HUES48 (cell line): ENCODE measurements at regions not wholly inside any gene's neighbourhood (a gene's known extent, or its start where the extent isn't known, plus 50 kb on each side); places are given as distances from the start of the nearest gene placed in this dataset.

ENCODE experiments used
- H3K27ac ChIP-seq: one replicate; pipeline ENCODE4 v1.7.0; 2013; ENCODE audit warnings: low read depth, low read length, inconsistent platforms
- H3K27me3 ChIP-seq: 2 replicates; pipeline ENCODE4 v1.6.1; 2013; ENCODE audit warnings: mild to moderate bottlenecking, low read length; ENCODE audit not compliant: control insufficient read depth, insufficient read depth
- H3K36me3 ChIP-seq: 2 replicates; pipeline ENCODE4 v1.6.1; 2013; ENCODE audit warnings: low read length; ENCODE audit not compliant: control insufficient read depth, insufficient read depth
- H3K4me1 ChIP-seq: 2 replicates; pipeline ENCODE4 v1.6.1; 2013; ENCODE audit warnings: mild to moderate bottlenecking, low read length; ENCODE audit not compliant: control insufficient read depth, insufficient read depth
- H3K4me3 ChIP-seq: 2 replicates; pipeline ENCODE4 v1.5.1; 2013; ENCODE audit warnings: mild to moderate bottlenecking, low read depth, low read length
- H3K9ac ChIP-seq: 2 replicates; pipeline ENCODE4 v1.6.1; 2013; ENCODE audit warnings: mild to moderate bottlenecking, low read depth, low read length, moderate library complexity
- H3K9me3 ChIP-seq: 2 replicates; pipeline ENCODE4 v1.6.1; 2013; ENCODE audit warnings: low read length; ENCODE audit not compliant: control insufficient read depth, insufficient read depth

DNA sequence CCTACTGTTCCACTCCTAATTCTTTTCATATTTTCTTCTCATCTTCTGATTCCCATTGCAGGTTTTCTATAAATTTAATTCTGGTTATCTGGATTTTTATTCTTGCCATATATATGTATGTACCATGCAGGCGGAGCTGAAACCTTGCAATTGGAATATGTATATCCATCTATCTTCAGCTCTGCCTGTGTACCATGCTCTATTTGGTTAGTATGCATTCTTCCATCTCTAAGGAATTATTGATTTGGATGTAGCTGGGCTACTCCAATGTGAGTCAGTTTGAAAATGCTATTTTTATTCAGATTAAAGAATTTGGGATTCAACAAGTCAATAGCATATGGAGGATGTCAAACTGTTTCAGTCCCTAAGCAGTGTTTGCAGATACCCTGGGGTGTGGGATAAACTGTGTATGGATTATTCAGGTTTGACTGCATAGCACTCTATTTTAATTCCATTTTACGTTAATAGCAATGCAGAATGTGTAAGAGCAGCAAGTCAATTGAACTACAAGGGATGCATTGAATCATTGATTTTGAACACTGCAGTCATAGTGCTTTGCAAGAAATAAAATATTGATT lies 528.1 kb upstream of the FZD8 start:
- Histone ChIP-seq H3K9ac (no peak overlapping the region), H3K4me1 (peaks cover 48% of the 10 kb centered on the region), H3K4me3 (no peak overlapping the region), H3K27me3 (no peaks in the 10 kb centered on the region), H3K36me3 (no peaks in the 10 kb centered on the region), H3K9me3 (no peaks in the 10 kb centered on the region), H3K27ac (no peak overlapping the region)

DNA sequence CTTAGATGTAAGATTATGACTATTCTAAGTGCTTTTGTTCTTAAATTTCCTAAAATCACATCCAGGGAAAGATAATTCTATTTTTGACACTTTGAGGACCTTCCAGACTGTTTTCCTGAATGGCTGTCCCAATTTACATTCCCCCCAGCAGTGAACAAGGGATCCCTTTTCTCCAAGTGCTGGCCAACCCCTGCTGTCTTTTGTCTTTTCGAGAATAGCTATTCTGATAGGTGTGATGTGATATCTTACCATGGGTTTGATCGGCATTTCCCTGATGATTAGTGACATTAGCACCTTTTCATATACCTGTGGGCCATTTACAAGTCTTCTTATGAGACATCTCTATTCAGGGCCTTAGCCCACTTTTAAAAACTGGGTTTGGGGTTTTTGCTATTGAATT lies 526.7 kb upstream of the FZD8 start:
- no peaks in the 10 kb centered on the region for H3K36me3 ChIP-seq
- H3K27ac ChIP-seq = no peak overlapping the region
- peaks cover 54% of the 10 kb centered on the region for H3K4me1 ChIP-seq
- H3K4me3 ChIP-seq = no peak overlapping the region
- no peaks in the 10 kb centered on the region for H3K27me3 ChIP-seq
- no peak overlapping the region for H3K9ac ChIP-seq
- no peaks in the 10 kb centered on the region for H3K9me3 ChIP-seq

DNA sequence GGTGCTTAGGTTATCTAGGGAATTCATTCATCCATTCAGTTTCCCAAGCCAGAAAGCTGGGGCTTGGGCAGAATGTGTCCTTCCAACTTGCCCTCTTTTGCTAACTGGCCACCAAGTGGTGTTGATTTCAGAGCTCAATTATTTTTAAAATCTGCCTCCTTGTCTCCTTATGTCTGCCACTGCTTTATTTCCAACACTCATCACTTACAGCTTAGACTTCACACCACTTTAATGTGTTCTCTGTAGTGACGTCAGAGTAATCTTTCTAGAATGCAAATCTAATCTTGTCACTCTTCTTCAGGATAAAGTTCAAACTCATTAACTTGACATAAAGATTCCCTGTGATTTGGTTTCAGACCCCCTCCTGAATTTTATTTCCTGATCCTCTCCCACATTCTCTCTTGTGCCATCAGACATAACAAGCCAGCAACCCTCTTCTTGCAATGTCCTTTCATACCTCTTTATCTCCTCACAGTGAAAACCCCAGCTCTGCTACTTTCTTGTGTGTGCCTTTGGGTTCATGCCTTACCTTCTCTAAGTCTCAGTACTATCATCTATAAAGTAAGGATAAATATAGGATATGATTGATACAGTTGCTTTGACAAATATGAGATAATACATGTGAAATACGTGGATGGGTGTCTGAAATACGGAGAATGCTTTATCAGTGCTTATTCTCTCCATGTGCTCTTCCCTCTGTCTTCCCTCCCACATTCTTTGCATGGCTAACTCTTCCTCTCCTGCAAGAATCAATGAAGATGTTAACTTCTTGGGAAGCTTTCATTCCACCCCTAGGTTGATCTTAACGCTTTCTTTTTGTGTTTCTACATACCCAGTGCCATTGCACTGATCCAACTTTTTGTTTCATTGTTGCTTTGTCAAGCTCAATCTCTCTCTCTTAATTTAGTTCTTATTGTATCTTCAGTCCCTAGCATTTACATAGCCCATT lies 522.7 kb upstream of the FZD8 start:
- Histone ChIP-seq H3K27me3 (no peaks in the 10 kb centered on the region), H3K4me1 (peaks cover 24% of the 10 kb centered on the region; the same call in 1 of the 2 replicates), H3K9me3 (no peaks in the 10 kb centered on the region), H3K36me3 (no peaks in the 10 kb centered on the region), H3K4me3 (no peak overlapping the region), H3K9ac (no peak overlapping the region), H3K27ac (no peak overlapping the region)

DNA sequence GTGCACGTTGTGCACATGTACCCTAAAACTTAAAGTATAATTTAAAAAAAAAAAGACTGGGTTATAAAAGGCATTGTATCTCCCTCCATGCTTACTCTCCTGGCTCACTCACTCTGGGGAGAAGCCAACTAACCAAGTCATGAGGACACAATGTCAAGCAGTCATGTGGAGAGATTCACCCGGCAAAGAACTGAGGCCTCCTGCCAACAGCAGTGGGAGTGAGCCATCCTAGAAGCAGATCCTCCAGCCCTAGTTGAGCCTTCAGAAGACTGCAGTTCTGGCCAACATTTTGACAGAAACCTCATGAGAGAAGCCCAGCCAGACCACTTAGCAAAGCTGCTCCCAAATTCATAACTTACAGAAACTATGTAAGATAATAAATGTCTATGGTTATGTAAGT lies 521.7 kb upstream of the FZD8 start:
- Histone ChIP-seq H3K4me3 (no peak overlapping the region), H3K36me3 (no peaks in the 10 kb centered on the region), H3K4me1 (peaks cover 15% of the 10 kb centered on the region; the same call in 1 of the 2 replicates), H3K27ac (no peak overlapping the region), H3K27me3 (no peaks in the 10 kb centered on the region), H3K9ac (no peak overlapping the region), H3K9me3 (no peaks in the 10 kb centered on the region)

DNA sequence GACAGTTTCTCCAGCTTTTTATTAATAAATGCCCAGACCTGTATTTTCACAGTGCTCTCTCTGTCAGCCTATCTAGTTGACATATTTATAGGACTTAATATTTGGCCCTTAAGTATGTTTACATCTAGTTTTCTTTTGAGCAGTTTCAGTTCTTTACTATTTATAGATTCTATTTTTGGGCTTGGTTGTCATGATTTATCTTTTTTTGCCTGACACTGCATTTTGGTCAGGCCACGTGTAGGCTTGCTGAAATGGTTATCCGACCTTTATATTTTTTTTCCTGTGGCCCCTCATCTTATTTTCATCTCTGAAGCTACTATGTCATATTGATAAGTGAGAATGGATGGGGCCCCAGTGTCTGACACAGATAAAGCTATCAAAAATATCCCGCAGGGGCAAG lies 515.4 kb upstream of the FZD8 start:
- Histone ChIP-seq H3K36me3 (no peaks in the 10 kb centered on the region), H3K4me1 (no peaks in the 10 kb centered on the region), H3K9me3 (no peaks in the 10 kb centered on the region), H3K9ac (no peak overlapping the region), H3K27me3 (no peaks in the 10 kb centered on the region), H3K27ac (no peak overlapping the region), H3K4me3 (no peak overlapping the region)

DNA sequence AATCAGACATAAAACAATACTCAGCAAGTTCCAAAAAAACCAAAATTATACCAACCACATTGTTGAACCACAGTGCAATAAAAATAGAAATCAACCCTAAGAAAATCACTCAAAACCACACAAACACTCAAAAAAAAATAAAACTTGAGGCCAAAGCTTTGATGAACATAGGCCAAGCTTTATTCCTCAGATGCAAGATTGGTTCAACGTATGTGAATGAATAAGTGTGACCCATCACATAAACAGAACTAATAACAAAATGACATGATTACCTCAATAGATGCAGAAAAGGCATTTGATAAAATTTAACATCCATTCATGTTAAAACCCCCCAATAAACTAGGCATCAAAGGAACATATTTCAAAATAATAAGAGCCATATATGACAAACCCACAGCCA lies 506.1 kb upstream of the FZD8 start:
- no peaks in the 10 kb centered on the region for H3K9me3 ChIP-seq
- no peak overlapping the region for H3K4me3 ChIP-seq
- no peak overlapping the region for H3K9ac ChIP-seq
- no peaks in the 10 kb centered on the region for H3K36me3 ChIP-seq
- no peak overlapping the region for H3K27ac ChIP-seq
- no peaks in the 10 kb centered on the region for H3K27me3 ChIP-seq
- H3K4me1 ChIP-seq = peaks cover 6% of the 10 kb centered on the region; the same call in 1 of the 2 replicates

DNA sequence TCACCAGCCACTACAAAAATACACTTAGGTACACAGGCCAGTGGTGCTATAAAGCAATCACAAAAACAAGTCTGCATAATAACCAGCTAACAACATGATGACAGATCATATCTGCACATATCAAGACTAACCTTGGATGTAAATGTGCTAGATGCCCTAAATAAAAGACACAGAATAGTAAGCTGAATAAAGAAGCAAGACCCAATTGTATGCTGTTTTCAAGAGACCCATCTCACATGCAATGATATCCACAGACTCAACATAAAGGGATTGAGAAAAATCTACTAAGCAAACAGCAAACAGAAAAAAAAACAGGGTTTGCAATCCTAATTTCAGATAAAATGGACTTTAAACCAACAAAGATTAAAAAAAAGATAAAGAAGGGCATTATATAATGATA lies 505.4 kb upstream of the FZD8 start:
- Histone ChIP-seq H3K27me3 (no peaks in the 10 kb centered on the region), H3K9me3 (no peaks in the 10 kb centered on the region), H3K4me3 (no peak overlapping the region), H3K27ac (no peak overlapping the region), H3K36me3 (no peaks in the 10 kb centered on the region), H3K9ac (no peak overlapping the region), H3K4me1 (peaks cover 6% of the 10 kb centered on the region; the same call in 1 of the 2 replicates)

DNA sequence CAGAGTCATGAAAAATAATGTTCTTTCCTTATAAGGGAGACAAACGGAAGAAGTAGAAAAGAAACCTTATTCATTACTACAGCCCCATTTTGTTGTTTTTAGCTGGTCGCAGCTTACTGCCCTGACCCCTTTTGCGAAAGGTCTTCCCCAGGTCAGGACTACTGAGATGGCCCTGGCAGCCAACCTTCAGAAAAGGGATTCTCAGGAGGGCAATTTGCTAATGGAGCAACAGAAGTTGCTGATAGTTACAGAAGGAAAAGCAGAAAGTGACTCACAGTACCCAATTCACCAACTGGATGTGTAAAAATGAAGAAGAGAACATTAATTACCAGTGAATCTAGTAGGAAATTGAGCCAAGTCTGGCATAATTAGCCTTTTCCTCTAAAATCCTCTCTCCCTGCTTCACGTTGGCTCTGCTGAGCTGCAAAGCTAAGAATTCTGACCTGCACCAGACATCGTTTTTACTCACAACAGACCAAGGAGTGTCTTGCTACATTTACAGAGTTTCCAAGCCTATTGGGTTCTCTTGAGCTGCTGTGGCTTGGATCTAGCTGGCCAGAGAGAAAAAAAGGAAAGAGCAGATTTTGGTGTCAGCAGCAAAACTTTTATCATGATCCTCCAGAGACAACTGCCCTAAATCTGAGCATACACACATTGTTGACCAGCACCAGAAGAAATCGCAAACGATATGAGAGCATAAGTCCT lies 499.9 kb upstream of the FZD8 start:
- no peaks in the 10 kb centered on the region for H3K9me3 ChIP-seq
- H3K27ac ChIP-seq = no peak overlapping the region
- H3K36me3 ChIP-seq = no peaks in the 10 kb centered on the region
- H3K4me1 ChIP-seq = peaks cover 6% of the 10 kb centered on the region; the same call in 1 of the 2 replicates
- H3K27me3 ChIP-seq = no peaks in the 10 kb centered on the region
- no peak overlapping the region for H3K4me3 ChIP-seq
- no peak overlapping the region for H3K9ac ChIP-seq

DNA sequence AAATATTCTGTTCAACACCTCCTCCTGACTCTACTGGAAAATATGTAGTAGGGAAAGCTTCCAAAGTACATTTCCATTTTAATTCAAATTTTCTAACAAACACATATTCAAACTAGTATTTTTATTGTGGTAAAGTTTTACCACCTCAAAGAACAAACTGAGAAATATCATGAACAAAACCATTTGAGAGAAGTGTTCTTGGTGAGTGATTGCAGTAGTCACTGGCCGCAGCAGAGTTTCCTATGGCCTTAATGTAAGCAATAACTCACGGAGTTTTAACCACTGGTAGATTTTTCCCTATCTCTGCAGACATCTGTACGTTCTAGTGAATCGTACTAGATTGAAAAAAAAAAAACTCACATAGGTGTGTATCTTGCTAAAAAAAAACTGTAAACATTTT lies 487.0 kb upstream of the FZD8 start:
- Histone ChIP-seq H3K9me3 (no peaks in the 10 kb centered on the region), H3K36me3 (no peaks in the 10 kb centered on the region), H3K27me3 (no peaks in the 10 kb centered on the region)

DNA sequence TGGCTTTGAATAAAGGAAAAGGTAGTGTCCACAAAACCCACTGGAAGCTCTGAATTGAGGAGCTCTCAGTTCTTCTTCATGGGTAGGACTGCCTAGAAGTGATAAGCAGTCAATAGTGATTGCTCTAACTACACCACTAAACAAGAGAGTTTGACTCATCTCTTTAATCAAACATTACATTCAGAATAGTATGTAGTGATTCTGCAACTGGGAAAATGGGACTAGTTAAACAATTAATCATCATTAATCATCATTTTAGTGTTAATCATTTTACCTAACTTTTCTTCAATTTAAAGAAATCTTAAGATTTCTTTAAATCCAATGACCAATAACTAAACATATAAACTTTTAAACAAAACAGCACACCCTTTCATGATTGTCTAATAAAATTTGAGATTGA lies 484.0 kb upstream of the FZD8 start:
- Histone ChIP-seq H3K27me3 (no peaks in the 10 kb centered on the region), H3K9me3 (no peaks in the 10 kb centered on the region), H3K9ac (no peak overlapping the region), H3K4me1 (no peaks in the 10 kb centered on the region), H3K36me3 (no peaks in the 10 kb centered on the region), H3K27ac (no peak overlapping the region), H3K4me3 (no peak overlapping the region)

More for the DNA sequence above, 487.0 kb upstream of the FZD8 start:
- Histone ChIP-seq H3K4me3 (no peak overlapping the region), H3K9ac (no peak overlapping the region), H3K4me1 (peaks cover 4% of the 10 kb centered on the region; the same call in 1 of the 2 replicates), H3K27ac (no peak overlapping the region)

DNA sequence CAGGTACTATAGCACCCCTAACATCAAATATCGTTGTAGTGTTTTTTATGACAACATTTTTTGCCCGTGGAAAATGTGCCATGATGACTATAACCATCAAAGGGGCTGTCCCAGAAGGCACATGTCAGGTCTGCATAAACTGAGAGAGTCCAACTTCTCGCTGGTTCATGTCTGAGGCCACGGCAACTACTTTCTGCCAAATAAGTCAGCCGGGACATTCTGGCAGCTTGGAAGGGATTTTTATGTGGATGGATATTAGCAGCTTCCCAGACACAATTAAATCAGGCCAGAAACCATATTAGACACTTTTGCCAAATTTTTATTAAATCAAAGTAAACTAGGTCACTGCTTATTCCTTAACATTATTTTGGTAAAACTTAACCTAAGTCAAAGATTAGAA lies 477.4 kb upstream of the FZD8 start:
- H3K36me3 ChIP-seq = no peaks in the 10 kb centered on the region
- H3K27ac ChIP-seq = no peak overlapping the region
- H3K4me1 ChIP-seq = peaks cover 4% of the 10 kb centered on the region; the same call in 1 of the 2 replicates
- no peak overlapping the region for H3K4me3 ChIP-seq
- no peaks in the 10 kb centered on the region for H3K9me3 ChIP-seq
- H3K9ac ChIP-seq = no peak overlapping the region
- H3K27me3 ChIP-seq = no peaks in the 10 kb centered on the region
